ENCODE measurements at regions not wholly inside any gene's neighbourhood (a gene's known extent, or its start where the extent isn't known, plus 50 kb on each side); places are given as distances from the start of the nearest gene placed in this dataset.

DNA sequence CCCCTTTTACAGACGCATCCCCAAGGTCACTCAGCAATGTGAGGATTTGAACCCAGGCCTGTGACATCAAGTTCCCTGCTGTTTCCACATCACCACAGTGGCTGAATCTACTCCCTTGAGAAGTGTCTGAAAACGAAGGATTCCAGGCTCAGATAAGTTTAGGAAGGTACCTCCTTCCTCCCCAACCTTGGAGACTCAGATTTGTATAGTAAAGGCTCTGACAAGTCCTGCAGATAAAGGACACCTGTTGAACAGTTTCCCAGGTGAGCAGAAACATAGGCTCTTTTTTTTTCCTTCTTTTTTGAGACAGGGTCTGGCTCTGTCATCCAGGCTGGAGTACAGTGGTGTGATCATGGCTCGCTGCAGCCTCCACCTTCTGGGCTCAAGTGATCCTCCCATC lies 56.4 kb upstream of the PTPRS start:
- DNase-seq, result no peak
- Histone ChIP-seq H3K9me3 (no peaks in the 10 kb centered on the region), H3K4me3 (ENCODE audit: low read depth, low read length) (no peak overlapping the region), H3K27me3 (peaks cover 12% of the 10 kb centered on the region), H3K4me1 (no peaks in the 10 kb centered on the region), H3K36me3 (no peaks in the 10 kb centered on the region)
- TF ChIP-seq, protein P1, sequence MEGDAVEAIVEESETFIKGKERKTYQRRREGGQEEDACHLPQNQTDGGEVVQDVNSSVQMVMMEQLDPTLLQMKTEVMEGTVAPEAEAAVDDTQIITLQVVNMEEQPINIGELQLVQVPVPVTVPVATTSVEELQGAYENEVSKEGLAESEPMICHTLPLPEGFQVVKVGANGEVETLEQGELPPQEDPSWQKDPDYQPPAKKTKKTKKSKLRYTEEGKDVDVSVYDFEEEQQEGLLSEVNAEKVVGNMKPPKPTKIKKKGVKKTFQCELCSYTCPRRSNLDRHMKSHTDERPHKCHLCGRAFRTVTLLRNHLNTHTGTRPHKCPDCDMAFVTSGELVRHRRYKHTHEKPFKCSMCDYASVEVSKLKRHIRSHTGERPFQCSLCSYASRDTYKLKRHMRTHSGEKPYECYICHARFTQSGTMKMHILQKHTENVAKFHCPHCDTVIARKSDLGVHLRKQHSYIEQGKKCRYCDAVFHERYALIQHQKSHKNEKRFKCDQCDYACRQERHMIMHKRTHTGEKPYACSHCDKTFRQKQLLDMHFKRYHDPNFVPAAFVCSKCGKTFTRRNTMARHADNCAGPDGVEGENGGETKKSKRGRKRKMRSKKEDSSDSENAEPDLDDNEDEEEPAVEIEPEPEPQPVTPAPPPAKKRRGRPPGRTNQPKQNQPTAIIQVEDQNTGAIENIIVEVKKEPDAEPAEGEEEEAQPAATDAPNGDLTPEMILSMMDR (IDR thresholded peaks at IDR 0.05; ENCODE audit: low read depth, low read length), result no peak

DNA sequence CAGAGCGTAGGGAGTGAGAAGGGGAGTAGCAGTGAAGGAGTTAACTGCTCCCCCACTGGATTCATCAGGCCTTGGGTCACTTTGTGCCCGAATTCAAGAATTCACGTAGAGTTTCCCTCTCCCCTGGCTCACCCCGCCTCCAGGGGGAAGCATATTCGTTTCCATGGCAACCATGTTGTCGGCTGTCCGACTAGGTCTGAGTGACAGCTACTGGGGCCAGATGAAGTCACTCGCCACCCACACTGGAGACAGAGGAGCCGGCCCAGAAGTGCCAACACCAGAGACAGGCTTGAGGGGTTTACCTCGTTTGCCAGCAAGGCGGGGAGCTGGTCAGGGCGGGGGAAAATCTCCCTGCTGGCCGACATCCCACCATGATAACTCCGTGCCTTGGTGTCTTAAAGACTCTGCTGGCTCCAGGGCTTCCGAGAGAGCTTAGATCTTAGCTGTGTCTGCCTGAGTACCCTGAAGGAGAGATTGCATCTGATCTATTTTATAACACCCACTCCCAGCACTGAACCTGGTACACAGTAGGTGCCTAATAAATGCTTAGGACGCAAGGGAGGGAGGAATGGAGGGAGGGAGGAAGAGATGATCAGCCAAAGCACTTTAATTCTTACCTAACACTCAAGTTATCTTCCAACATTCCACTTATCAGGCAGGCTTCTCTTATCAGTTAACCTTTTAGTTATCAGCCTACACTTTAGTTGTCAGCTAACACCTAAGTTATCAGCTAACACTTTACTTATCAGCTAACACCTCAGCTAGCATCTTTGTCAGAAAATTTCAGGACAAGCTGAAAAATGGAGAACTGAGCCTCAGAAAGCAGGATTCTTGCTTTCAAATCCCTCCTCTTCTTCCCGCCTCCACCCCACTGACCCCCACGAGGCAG lies 57.2 kb upstream of the ZNRF4 start:
- Histone ChIP-seq H3K9me3 (no peaks in the 10 kb centered on the region), H3K27me3 (peaks cover 12% of the 10 kb centered on the region), H3K4me3 (ENCODE audit: low read depth, low read length) (no peak overlapping the region), H3K4me1 (no peaks in the 10 kb centered on the region), H3K36me3 (no peaks in the 10 kb centered on the region)
- TF ChIP-seq, protein P1 (IDR thresholded peaks at IDR 0.05; ENCODE audit: low read depth, low read length), result peak; percentile 12; the same call in 1 of the 2 replicates
- peak; percentile 45 for DNase-seq

GRCh38 chr19:5398693-5399057 lies 56.5 kb upstream of the ZNRF4 start:
- Histone ChIP-seq H3K36me3 (no peaks in the 10 kb centered on the region), H3K4me3 (ENCODE audit: low read depth, low read length) (no peak overlapping the region), H3K4me1 (no peaks in the 10 kb centered on the region), H3K9me3 (no peaks in the 10 kb centered on the region), H3K27me3 (peaks cover 9% of the 10 kb centered on the region)
- TF ChIP-seq, protein P1 (IDR thresholded peaks at IDR 0.05; ENCODE audit: low read depth, low read length), result no peak
- DNase-seq, result no peak

- no peak overlapping the region for H3K4me3 ChIP-seq (ENCODE audit: low read depth, low read length)
- TF ChIP-seq, protein P1 (IDR thresholded peaks at IDR 0.05; ENCODE audit: low read depth, low read length), result no peak
- peaks cover 4% of the 10 kb centered on the region; the same call in 1 of the 2 replicates for H3K27me3 ChIP-seq
- peak; percentile 29 for DNase-seq
- H3K9me3 ChIP-seq, result no peaks in the 10 kb centered on the region
- H3K36me3 ChIP-seq, result no peaks in the 10 kb centered on the region
- no peaks in the 10 kb centered on the region for H3K4me1 ChIP-seq
Measured at GRCh38 chr19:5403968-5404640, 51.1 kb upstream of the ZNRF4 start.
